Stimulated activated effector memory CD8-positive, alpha-beta T cell treated with anti-CD3 and anti-CD28 coated beads, Interleukin-12 subunit alpha, Interleukin-12 subunit beta, amount 100 ng/mL, for 72 hours (primary cell): ENCODE measurements at regions not wholly inside any gene's neighbourhood (a gene's known extent, or its start where the extent isn't known, plus 50 kb on each side); places are given as distances from the start of the nearest gene placed in this dataset.
"Not testable (repeated sequence)": the region's sequence is repeated elsewhere in the genome, so short reads cannot be mapped to it uniquely, and the experiment has no call there.

Source experiments
- ATAC-seq: fragments of 150-1000 bp; cut with Tn5 transposase; 2 replicates; pipeline ENCODE4 v1.10.0; 2021
- DNase-seq, 2 donors: peaks; one replicate each; pipeline ENCODE4 v3.0.0; 2021 to 2022; ENCODE audit warnings: low spot score in 2 of 2
- H3K27ac Mint-ChIP-seq: one replicate; pipeline ENCODE4 v1.8.0; 2022; ENCODE audit warnings: mild to moderate bottlenecking, mixed read lengths
- H3K36me3 Mint-ChIP-seq: one replicate; pipeline ENCODE4 v1.8.0; 2022; ENCODE audit warnings: mild to moderate bottlenecking, mixed read lengths
- H3K4me1 Mint-ChIP-seq: one replicate; pipeline ENCODE4 v1.8.0; 2022; ENCODE audit warnings: mixed read lengths
- H3K4me3 Mint-ChIP-seq: one replicate; pipeline ENCODE4 v1.8.0; 2022; ENCODE audit warnings: mild to moderate bottlenecking, mixed read lengths
- H3K9me3 Mint-ChIP-seq: one replicate; pipeline ENCODE4 v1.8.0; 2022; ENCODE audit warnings: mixed read lengths

GRCh38 chr3:8387571-8387970, 114.1 kb upstream of the LMCD1 start:
- DNase-seq: no peak
- Mint-ChIP-seq H3K4me3 (no peak overlapping the region), H3K27ac (no peak overlapping the region), H3K4me1 (no peaks in the 10 kb centered on the region), H3K36me3 (no peaks in the 10 kb centered on the region), H3K9me3 (no peaks in the 10 kb centered on the region)
- ATAC-seq: no peak

- DNase-seq: no peak
- H3K27ac Mint-ChIP-seq: no peak overlapping the region
- H3K4me3 Mint-ChIP-seq: no peak overlapping the region
- no peak for ATAC-seq
- H3K36me3 Mint-ChIP-seq: no peaks in the 10 kb centered on the region
- no peaks in the 10 kb centered on the region for H3K9me3 Mint-ChIP-seq
- H3K4me1 Mint-ChIP-seq: no peaks in the 10 kb centered on the region
Measured at GRCh38 chr3:8399686-8400085, 101.9 kb upstream of the LMCD1 start.

- Mint-ChIP-seq H3K4me1 (no peaks in the 10 kb centered on the region), H3K27ac (no peak overlapping the region), H3K4me3 (no peak overlapping the region), H3K9me3 (no peaks in the 10 kb centered on the region), H3K36me3 (no peaks in the 10 kb centered on the region)
- DNase-seq (no peak), ATAC-seq (no peak)
Measured at GRCh38 chr3:8400911-8401310, 100.7 kb upstream of the LMCD1 start.

GRCh38 chr3:8403996-8404395, 97.6 kb upstream of the LMCD1 start:
- Mint-ChIP-seq H3K36me3 (no peaks in the 10 kb centered on the region), H3K4me1 (no peaks in the 10 kb centered on the region), H3K27ac (no peak overlapping the region), H3K4me3 (no peak overlapping the region), H3K9me3 (peaks cover 3% of the 10 kb centered on the region)
- DNase-seq: no peak
- ATAC-seq: no peak

- H3K4me1 Mint-ChIP-seq: no peaks in the 10 kb centered on the region
- H3K9me3 Mint-ChIP-seq: peaks cover 3% of the 10 kb centered on the region
- no peak overlapping the region for H3K4me3 Mint-ChIP-seq
- DNase-seq: no peak
- no peaks in the 10 kb centered on the region for H3K36me3 Mint-ChIP-seq
- H3K27ac Mint-ChIP-seq: no peak overlapping the region
- ATAC-seq: no peak
Measured at GRCh38 chr3:8405144-8405543, 96.5 kb upstream of the LMCD1 start.

- Mint-ChIP-seq H3K36me3 (no peaks in the 10 kb centered on the region), H3K27ac (no peak overlapping the region), H3K4me1 (no peaks in the 10 kb centered on the region), H3K9me3 (peaks cover 3% of the 10 kb centered on the region), H3K4me3 (no peak overlapping the region)
- ATAC-seq (no peak), DNase-seq (no peak)
Measured at GRCh38 chr3:8406479-8406878, 95.1 kb upstream of the LMCD1 start.

- peaks cover 18% of the 10 kb centered on the region for H3K4me1 Mint-ChIP-seq
- ATAC-seq (no peak), DNase-seq (no peak)
- no peaks in the 10 kb centered on the region for H3K36me3 Mint-ChIP-seq
- H3K4me3 Mint-ChIP-seq: no peak overlapping the region
- peak overlapping the region; percentile 2 for H3K27ac Mint-ChIP-seq
- H3K9me3 Mint-ChIP-seq: no peaks in the 10 kb centered on the region
Measured at GRCh38 chr3:8413337-8413926, 88.2 kb upstream of the LMCD1 start.

GRCh38 chr3:8416965-8417364, 84.7 kb upstream of the LMCD1 start:
- Mint-ChIP-seq H3K9me3 (no peaks in the 10 kb centered on the region), H3K4me3 (no peak overlapping the region), H3K4me1 (peaks cover 18% of the 10 kb centered on the region), H3K36me3 (no peaks in the 10 kb centered on the region), H3K27ac (no peak overlapping the region)
- DNase-seq (no peak), ATAC-seq (no peak)

- Mint-ChIP-seq H3K36me3 (no peaks in the 10 kb centered on the region), H3K4me1 (peaks cover 11% of the 10 kb centered on the region), H3K9me3 (no peaks in the 10 kb centered on the region), H3K27ac (no peak overlapping the region), H3K4me3 (no peak overlapping the region)
- ATAC-seq (no peak), DNase-seq (no peak)
Measured at GRCh38 chr3:8420612-8421011, 81.0 kb upstream of the LMCD1 start.

GRCh38 chr3:8421267-8421666, 80.4 kb upstream of the LMCD1 start:
- no peak overlapping the region for H3K4me3 Mint-ChIP-seq
- no peaks in the 10 kb centered on the region for H3K9me3 Mint-ChIP-seq
- no peak overlapping the region for H3K27ac Mint-ChIP-seq
- peak; percentile 57 for ATAC-seq
- DNase-seq: no peak
- peaks cover 11% of the 10 kb centered on the region for H3K4me1 Mint-ChIP-seq
- no peaks in the 10 kb centered on the region for H3K36me3 Mint-ChIP-seq

GRCh38 chr3:8421711-8422110, 79.9 kb upstream of the LMCD1 start:
- H3K9me3 Mint-ChIP-seq: no peaks in the 10 kb centered on the region
- no peak for ATAC-seq
- no peak for DNase-seq
- no peak overlapping the region for H3K27ac Mint-ChIP-seq
- peaks cover 8% of the 10 kb centered on the region for H3K4me1 Mint-ChIP-seq
- no peak overlapping the region for H3K4me3 Mint-ChIP-seq
- no peaks in the 10 kb centered on the region for H3K36me3 Mint-ChIP-seq

GRCh38 chr3:8423307-8423706, 78.3 kb upstream of the LMCD1 start:
- Mint-ChIP-seq H3K4me3 (no peak overlapping the region), H3K36me3 (no peaks in the 10 kb centered on the region), H3K27ac (no peak overlapping the region), H3K4me1 (no peaks in the 10 kb centered on the region), H3K9me3 (no peaks in the 10 kb centered on the region)
- ATAC-seq (no peak), DNase-seq (no peak)

GRCh38 chr3:8424281-8424680, 77.3 kb upstream of the LMCD1 start:
- Mint-ChIP-seq H3K4me3 (no peak overlapping the region), H3K4me1 (no peaks in the 10 kb centered on the region), H3K36me3 (no peaks in the 10 kb centered on the region), H3K9me3 (no peaks in the 10 kb centered on the region), H3K27ac (no peak overlapping the region)
- ATAC-seq (no peak), DNase-seq (no peak)

- no peak overlapping the region for H3K4me3 Mint-ChIP-seq
- H3K27ac Mint-ChIP-seq: no peak overlapping the region
- ATAC-seq (no peak), DNase-seq (no peak)
- H3K4me1 Mint-ChIP-seq: no peaks in the 10 kb centered on the region
- H3K36me3 Mint-ChIP-seq: no peaks in the 10 kb centered on the region
- H3K9me3 Mint-ChIP-seq: no peaks in the 10 kb centered on the region
Measured at GRCh38 chr3:8436661-8437287, 64.8 kb upstream of the LMCD1 start.

- Mint-ChIP-seq H3K36me3 (no peaks in the 10 kb centered on the region), H3K4me1 (no peaks in the 10 kb centered on the region), H3K9me3 (no peaks in the 10 kb centered on the region), H3K27ac (no peak overlapping the region), H3K4me3 (no peak overlapping the region)
- ATAC-seq (no peak), DNase-seq (no peak)
Measured at GRCh38 chr3:8438507-8439079, 63.0 kb upstream of the LMCD1 start.

- H3K36me3 Mint-ChIP-seq, DNase-seq, H3K4me1 Mint-ChIP-seq, H3K4me3 Mint-ChIP-seq, H3K9me3 Mint-ChIP-seq, ATAC-seq, H3K27ac Mint-ChIP-seq: not testable (repeated sequence)
Measured at GRCh38 chr3:8440142-8440541, 61.5 kb upstream of the LMCD1 start.
